Naive thymus-derived CD8-positive, alpha-beta T cell (primary cell): ENCODE measurements at regions not wholly inside any gene's neighbourhood (a gene's known extent, or its start where the extent isn't known, plus 50 kb on each side); places are given as distances from the start of the nearest gene placed in this dataset.
A peak's percentile ranks its signal among the peaks of the same experiment; 100 is the strongest.

Source experiments
- ATAC-seq, 2 donors: fragments of 150-1000 bp; cut with Tn5 transposase in 1 of 2; sonication (Bioruptor Pico), chemical (Tn5 transposase) in 1 of 2; 1 replicate in 1 of 2; 2 replicates in 1 of 2; pipeline ENCODE4 v1.10.0; 2021; ENCODE audit warnings: mild to moderate bottlenecking in 2 of 2, moderate library complexity in 2 of 2
- POLR2A ChIA-PET: fragments of 350-600 bp; sonication (Branson Sonifier 250); formaldehyde crosslinking; loops from one replicate; lab custom pipeline; 2021; ENCODE audit warnings: antibody characterized with exemption; lab: Charles Lee
- DNase-seq, 10 donors: peaks; one replicate each; pipeline versions ENCODE4 v3.0.0 to v3.0.0-alpha.2; 2020 to 2022
- H3K27ac Mint-ChIP-seq, 10 donors: one replicate each; pipeline ENCODE4 v1.8.0; 2020 to 2022; ENCODE audit warnings: mild to moderate bottlenecking in 10 of 10, mixed read lengths in 10 of 10, moderate library complexity in 4 of 10, inconsistent platforms in 1 of 10
- H3K27me3 Mint-ChIP-seq, 5 donors: one replicate each; pipeline ENCODE4 v1.8.0; 2021 to 2022; ENCODE audit warnings: mixed read lengths in 5 of 5
- H3K36me3 Mint-ChIP-seq, 3 donors: one replicate each; pipeline ENCODE4 v1.8.0; 2020 to 2022; ENCODE audit warnings: mixed read lengths in 3 of 3, mild to moderate bottlenecking in 2 of 3, inconsistent platforms in 1 of 3
- H3K4me1 Mint-ChIP-seq, 4 donors: one replicate each; pipeline ENCODE4 v1.8.0; 2021 to 2022; ENCODE audit warnings: mixed read lengths in 4 of 4
- H3K4me3 Mint-ChIP-seq, 10 donors: one replicate each; pipeline ENCODE4 v1.8.0; 2020 to 2022; ENCODE audit warnings: mild to moderate bottlenecking in 10 of 10, mixed read lengths in 10 of 10, moderate library complexity in 6 of 10, inconsistent platforms in 1 of 10
- H3K9me3 Mint-ChIP-seq, 9 donors: one replicate each; pipeline ENCODE4 v1.8.0; 2020 to 2022; ENCODE audit warnings: mixed read lengths in 9 of 9, mild to moderate bottlenecking in 3 of 9, inconsistent platforms in 1 of 9, moderate library complexity in 1 of 9

DNA sequence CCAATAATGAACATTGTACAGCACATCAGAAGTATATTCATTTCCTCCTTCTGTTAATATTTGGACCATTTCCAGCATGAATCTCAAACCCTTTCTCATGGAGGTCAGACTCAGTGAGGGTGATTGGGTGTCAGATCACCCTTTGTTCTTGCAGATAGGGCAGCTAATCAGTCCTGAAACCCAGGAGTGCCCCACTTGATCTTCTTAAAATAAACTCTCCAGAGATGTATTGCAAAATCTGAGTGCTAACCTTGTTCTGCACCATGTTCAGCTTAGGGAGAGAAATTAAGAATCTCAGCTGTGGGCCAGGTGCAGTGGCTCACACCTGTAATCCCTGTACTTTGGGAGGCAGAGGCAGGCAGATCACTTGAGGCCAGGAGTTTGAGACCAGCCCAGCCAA, 869.4 kb downstream of the TYW1 start:
- DNase-seq (no peak), ATAC-seq (no peak)
- no peaks in the 10 kb centered on the region for H3K27me3 Mint-ChIP-seq
- H3K27ac Mint-ChIP-seq, result no peak overlapping the region
- H3K36me3 Mint-ChIP-seq, result peaks cover 0 to 23% (median 0%) of the 10 kb centered on the region in 3 donors
- H3K9me3 Mint-ChIP-seq, result peaks cover 0 to 48% (median 39%) of the 10 kb centered on the region in 9 donors
- H3K4me3 Mint-ChIP-seq, result no peak overlapping the region
- no peaks in the 10 kb centered on the region for H3K4me1 Mint-ChIP-seq
- POLR2A ChIA-PET, result no interaction called here

DNA sequence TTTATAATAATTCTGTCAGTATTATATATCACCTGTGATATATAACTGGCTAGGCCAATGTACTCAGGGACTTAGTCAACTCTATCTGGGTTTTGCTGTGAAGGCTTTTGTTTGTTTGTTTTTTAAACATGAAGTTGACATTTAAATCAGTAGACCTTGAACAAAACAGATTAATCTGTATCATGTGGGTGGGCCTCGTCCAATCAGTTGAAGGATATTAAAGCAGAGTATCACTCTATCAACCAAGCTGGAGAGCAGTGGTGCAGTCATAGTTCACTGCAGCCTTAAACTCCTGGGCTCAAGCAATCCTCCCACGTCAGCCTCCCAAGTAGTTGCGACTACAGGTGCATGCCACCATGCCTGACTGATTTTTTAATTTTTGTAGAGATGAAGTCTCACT, 870.2 kb downstream of the TYW1 start:
- H3K4me3 Mint-ChIP-seq, result no peak overlapping the region
- H3K4me1 Mint-ChIP-seq, result no peaks in the 10 kb centered on the region
- DNase-seq (no peak), ATAC-seq (no peak)
- no peak overlapping the region for H3K27ac Mint-ChIP-seq
- no peaks in the 10 kb centered on the region for H3K27me3 Mint-ChIP-seq
- H3K9me3 Mint-ChIP-seq, result peaks cover 0 to 47% (median 33%) of the 10 kb centered on the region in 9 donors
- POLR2A ChIA-PET, result no interaction called here
- H3K36me3 Mint-ChIP-seq, result peaks cover 0 to 17% (median 0%) of the 10 kb centered on the region in 3 donors

DNA sequence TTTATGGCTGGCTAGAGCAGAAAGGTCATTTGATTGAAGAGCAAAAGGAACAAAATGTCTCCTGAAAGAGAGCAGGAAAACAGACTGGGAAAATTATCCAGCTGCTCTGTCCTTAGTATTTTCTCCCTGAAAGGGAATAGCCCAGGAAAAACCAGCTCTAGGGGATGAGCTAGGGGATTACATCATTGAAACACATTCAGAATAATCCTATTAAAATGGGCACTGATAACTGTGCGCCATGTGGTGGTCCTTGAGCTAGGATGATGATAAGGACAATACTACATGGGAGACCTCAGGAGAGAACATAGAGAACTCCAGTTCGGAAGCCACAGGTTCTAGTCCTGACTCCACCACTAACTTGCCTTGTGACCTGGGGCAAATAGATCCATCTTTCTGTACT, 873.8 kb downstream of the TYW1 start:
- ATAC-seq (no peak), DNase-seq (no peak)
- Mint-ChIP-seq H3K27me3 (no peaks in the 10 kb centered on the region), H3K9me3 (peaks cover 0 to 35% (median 17%) of the 10 kb centered on the region in 9 donors), H3K4me1 (no peaks in the 10 kb centered on the region), H3K27ac (no peak overlapping the region), H3K4me3 (no peak overlapping the region), H3K36me3 (peaks cover 0 to 10% (median 0%) of the 10 kb centered on the region in 3 donors)
- POLR2A ChIA-PET, result no interaction called here

DNA sequence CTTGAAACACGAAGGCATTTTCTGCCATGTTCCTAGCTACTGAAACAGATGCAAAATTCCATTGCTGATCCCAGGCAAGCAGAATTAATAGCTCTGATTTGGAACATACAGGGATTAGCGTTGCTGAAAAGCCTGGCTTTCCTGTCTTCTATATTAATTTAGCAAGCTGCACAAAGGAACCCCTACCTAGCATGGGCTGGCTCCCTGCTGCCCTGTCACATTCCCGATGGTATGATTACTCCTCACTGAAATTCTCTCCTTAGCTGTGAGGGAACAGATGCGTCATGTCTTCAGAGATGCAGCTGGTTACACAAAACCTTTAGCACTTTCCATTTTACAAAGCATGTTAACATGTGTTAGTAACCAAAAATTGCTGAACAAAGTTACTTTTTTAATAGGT, 878.9 kb downstream of the TYW1 start:
- Mint-ChIP-seq H3K27ac (no peak overlapping the region), H3K27me3 (peaks cover 0 to 2% (median 0%) of the 10 kb centered on the region in 5 donors), H3K4me3 (no peak overlapping the region), H3K4me1 (no peaks in the 10 kb centered on the region), H3K9me3 (peaks cover 5 to 46% (median 17%) of the 10 kb centered on the region in 9 donors), H3K36me3 (peaks cover 0 to 10% (median 0%) of the 10 kb centered on the region in 3 donors)
- ATAC-seq (no peak), DNase-seq (no peak)
- POLR2A ChIA-PET, result no interaction called here

DNA sequence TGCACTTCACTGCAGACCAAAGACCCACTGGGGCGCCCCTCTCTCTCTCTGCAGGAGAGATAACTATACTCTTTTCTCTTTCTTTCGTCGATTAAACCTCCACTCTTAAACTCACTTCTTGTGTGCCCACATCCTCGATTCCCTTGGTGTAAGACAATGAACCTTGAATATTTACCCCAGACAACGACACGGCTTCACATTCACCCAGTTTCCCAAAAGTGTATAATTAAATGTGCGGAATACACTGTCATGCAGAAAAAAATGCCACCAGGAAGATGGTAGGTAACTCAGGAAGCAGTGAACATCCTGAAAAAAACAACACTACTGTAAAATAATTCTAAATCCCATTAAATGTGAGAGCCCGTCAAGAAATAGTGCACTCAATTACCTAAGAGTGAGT, 882.2 kb downstream of the TYW1 start:
- peaks cover 0 to 6% (median 0%) of the 10 kb centered on the region in 3 donors for H3K36me3 Mint-ChIP-seq
- no peak for DNase-seq
- no peak overlapping the region for H3K27ac Mint-ChIP-seq
- H3K4me3 Mint-ChIP-seq, result no peak overlapping the region
- no peaks in the 10 kb centered on the region for H3K4me1 Mint-ChIP-seq
- ATAC-seq, result no peak
- peaks cover 2 to 41% (median 19%) of the 10 kb centered on the region in 9 donors for H3K9me3 Mint-ChIP-seq
- POLR2A ChIA-PET, result no interaction called here
- H3K27me3 Mint-ChIP-seq, result peaks cover 0 to 2% (median 0%) of the 10 kb centered on the region in 5 donors

DNA sequence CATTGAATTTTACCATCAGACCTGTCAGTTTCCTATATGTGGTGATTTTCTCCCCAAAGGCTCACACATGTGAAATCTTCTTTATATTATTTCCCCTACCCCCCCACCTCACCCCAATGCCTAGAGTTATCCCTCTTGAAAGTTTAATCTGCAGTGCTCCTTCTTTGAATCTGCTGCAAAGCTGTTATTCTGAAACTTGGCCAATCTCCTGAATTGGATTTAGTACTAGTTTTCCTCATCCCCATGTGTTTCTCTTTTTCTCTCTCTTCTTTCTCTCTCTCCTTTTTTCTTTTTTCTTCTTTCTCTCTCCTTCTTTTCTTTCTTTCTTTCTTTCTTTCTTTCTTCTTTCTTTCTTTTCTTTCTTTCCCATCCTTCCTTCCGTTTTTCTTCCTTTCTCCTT, 886.2 kb downstream of the TYW1 start:
- Mint-ChIP-seq H3K27ac (no peak overlapping the region), H3K9me3 (peaks cover 11 to 46% (median 32%) of the 10 kb centered on the region in 9 donors), H3K27me3 (peaks cover 0 to 2% (median 0%) of the 10 kb centered on the region in 5 donors), H3K4me1 (no peaks in the 10 kb centered on the region), H3K36me3 (peaks cover 0 to 13% (median 0%) of the 10 kb centered on the region in 3 donors), H3K4me3 (no peak overlapping the region)
- no peak for ATAC-seq
- POLR2A ChIA-PET, result interaction anchor here (0.6 kb wide), 1 partner anchor 122 kb away, joined by 6 read pairs; no protein-coding TSS in a partner anchor
- DNase-seq, result no peak

DNA sequence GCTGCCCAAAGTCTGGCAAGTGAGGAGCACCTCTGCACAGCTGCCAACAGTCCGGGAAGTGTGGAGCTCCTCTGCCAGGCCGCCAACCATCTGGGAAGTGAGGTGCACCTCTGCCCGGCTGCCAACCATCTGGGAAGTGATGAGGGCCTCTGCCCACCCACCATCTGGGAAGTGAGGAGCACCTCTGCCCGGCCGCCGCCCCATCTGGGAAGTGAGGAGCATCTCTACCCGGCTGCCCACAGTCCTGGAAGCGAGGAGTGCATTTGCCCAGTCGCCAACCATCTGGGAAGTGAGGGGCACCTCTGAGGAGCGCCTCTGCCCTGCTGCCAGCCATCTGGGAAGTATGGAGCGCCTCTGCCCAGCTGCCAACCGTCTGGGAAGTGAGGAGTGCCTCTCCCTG, 893.7 kb downstream of the TYW1 start:
- H3K4me1 Mint-ChIP-seq, result no peaks in the 10 kb centered on the region
- POLR2A ChIA-PET, result no interaction called here
- DNase-seq (no peak), ATAC-seq (no peak)
- no peaks in the 10 kb centered on the region for H3K27me3 Mint-ChIP-seq
- H3K27ac Mint-ChIP-seq, result no peak overlapping the region
- H3K36me3 Mint-ChIP-seq, result peaks cover 0 to 6% (median 0%) of the 10 kb centered on the region in 3 donors
- peaks cover 9 to 57% (median 20%) of the 10 kb centered on the region in 9 donors for H3K9me3 Mint-ChIP-seq
- no peak overlapping the region for H3K4me3 Mint-ChIP-seq

DNA sequence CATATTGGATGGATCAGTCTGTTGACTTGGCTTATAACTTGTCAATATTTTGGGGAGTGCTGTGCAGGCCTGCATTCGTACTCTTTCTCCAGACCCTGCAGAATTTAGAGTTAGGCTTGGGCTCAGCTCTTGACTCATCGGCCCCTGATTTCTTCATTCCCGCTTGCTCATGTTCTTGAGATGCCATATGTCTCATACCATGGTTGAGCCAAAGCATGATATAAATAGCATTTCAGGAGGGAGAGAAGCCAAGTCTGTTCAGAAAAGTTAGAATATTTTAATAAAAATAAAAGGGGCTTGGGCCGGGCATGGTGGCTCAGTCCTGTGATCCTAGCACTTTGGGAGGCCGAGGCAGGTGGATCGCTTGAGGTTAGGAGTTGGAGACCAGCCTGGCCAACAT, 898.1 kb downstream of the TYW1 start:
- Mint-ChIP-seq H3K27me3 (peaks cover 0 to 9% (median 1%) of the 10 kb centered on the region in 5 donors), H3K36me3 (peaks cover 0 to 13% (median 0%) of the 10 kb centered on the region in 3 donors), H3K27ac (peak overlapping the region in 1 of 10 donors; percentile 4), H3K4me1 (no peaks in the 10 kb centered on the region), H3K9me3 (peaks cover 7 to 47% (median 20%) of the 10 kb centered on the region in 9 donors), H3K4me3 (no peak overlapping the region)
- ATAC-seq, result no peak
- POLR2A ChIA-PET, result no interaction called here
- DNase-seq, result no peak

DNA sequence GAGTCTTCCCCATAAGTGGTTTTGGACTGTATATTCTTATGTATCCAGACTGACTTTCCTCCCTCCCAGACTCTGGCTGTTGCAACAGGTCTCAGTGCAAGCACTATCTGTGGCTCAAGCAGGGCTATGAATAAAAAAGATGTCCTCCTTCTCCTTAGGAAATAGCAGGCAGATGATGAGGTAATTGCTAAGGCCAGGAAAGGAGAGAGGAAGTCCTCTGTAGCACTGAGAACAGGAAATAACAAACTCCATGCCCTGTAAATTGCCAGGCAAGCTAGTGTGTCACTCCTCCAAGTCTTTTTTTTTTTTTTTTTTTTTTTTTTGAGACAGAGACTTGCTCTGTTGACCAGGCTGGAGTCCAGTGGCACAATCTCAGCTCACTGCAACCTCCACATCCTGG, 900.1 kb downstream of the TYW1 start:
- H3K27ac Mint-ChIP-seq, result no peak overlapping the region
- POLR2A ChIA-PET, result no interaction called here
- DNase-seq (no peak), ATAC-seq (no peak)
- H3K4me3 Mint-ChIP-seq, result no peak overlapping the region
- H3K36me3 Mint-ChIP-seq, result peaks cover 0 to 13% (median 0%) of the 10 kb centered on the region in 3 donors
- H3K4me1 Mint-ChIP-seq, result peaks cover 0 to 1% (median 0%) of the 10 kb centered on the region in 4 donors
- H3K27me3 Mint-ChIP-seq, result peaks cover 0 to 9% (median 1%) of the 10 kb centered on the region in 5 donors
- peaks cover 3 to 39% (median 20%) of the 10 kb centered on the region in 9 donors for H3K9me3 Mint-ChIP-seq

DNA sequence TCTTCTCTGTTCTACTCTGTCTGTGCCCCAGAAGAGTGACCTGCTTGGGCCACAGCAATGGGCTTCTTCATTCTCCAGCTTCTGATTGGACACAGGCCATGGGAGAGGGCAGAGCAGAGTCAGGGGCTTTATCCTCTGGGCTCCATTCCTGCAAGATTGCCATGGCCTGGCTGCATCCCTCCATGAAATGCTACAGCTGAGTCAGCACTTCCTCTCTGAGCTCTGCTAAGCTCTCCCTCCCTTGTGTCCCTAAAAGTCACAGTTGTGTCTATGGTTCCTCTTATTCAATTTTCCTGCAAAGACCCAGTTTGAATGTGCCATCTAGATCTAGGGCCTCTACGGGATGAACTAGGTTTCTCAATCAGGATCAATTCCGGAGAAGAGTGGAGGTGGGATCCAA, 903.8 kb downstream of the TYW1 start:
- Mint-ChIP-seq H3K27me3 (peaks cover 0 to 9% (median 1%) of the 10 kb centered on the region in 5 donors), H3K9me3 (peaks cover 3 to 49% (median 27%) of the 10 kb centered on the region in 9 donors), H3K27ac (no peak overlapping the region), H3K4me3 (no peak overlapping the region), H3K4me1 (peaks cover 0 to 1% (median 0%) of the 10 kb centered on the region in 4 donors), H3K36me3 (peaks cover 0 to 13% (median 0%) of the 10 kb centered on the region in 3 donors)
- no peak for DNase-seq
- POLR2A ChIA-PET, result no interaction called here
- no peak for ATAC-seq

DNA sequence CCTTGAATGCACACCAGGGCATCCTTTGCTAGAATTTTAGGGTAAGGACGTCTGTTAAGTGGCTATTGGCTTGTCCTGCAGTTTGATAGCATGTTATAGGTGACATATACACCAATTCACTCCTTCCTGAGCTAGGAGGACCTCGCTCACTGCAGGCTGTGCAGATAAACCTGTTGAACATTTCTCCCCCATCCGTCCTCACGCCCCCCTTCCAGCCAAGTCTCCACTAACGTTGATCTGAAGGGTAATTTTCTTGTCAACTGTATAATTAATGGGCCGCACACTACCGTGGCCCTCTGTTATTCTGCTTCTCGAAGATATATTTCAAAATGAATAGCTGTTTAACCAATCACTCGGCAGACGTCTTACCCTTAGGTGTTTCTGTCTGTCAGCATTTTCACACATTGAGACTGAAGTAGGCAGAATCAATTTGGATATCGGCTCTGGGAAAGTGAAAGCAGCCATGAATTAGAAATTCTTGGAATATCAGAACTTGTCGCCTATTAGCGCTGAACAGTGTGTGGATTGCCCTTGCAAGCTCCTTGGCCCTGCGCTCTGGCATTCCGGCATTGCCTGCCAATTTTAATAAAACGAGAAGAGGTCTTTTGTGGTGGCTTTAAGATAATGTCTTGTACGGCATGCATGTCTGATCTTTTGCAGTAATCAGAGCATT, 905.3 kb downstream of the TYW1 start:
- DNase-seq (no peak), ATAC-seq (no peak)
- POLR2A ChIA-PET, result no interaction called here
- H3K4me1 Mint-ChIP-seq, result peaks cover 0 to 1% (median 0%) of the 10 kb centered on the region in 4 donors
- H3K9me3 Mint-ChIP-seq, result peaks cover 0 to 41% (median 25%) of the 10 kb centered on the region in 9 donors
- H3K4me3 Mint-ChIP-seq, result no peak overlapping the region
- peaks cover 0 to 13% (median 0%) of the 10 kb centered on the region in 3 donors for H3K36me3 Mint-ChIP-seq
- no peak overlapping the region for H3K27ac Mint-ChIP-seq
- H3K27me3 Mint-ChIP-seq, result peaks cover 0 to 7% (median 1%) of the 10 kb centered on the region in 5 donors

DNA sequence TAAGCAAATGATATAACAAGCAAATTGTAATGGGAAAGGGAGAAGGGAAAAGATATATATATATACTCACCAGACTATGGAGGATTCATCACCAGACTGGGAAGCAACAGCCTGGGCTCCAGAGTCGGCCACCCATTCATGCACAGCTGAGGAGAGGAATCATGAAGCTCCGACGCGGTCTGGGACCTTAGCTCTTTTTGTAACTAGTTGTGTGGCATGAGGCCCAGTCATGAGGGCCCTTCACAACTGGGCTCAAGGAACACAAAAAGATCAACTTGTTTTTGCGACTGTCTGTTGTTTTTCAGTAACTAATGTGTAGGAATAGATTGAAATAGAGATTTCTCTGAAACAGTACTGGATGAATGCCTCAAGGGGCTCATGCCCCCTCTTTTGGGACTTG, 911.2 kb downstream of the TYW1 start:
- H3K9me3 Mint-ChIP-seq, result peaks cover 0 to 40% (median 20%) of the 10 kb centered on the region in 9 donors
- H3K27ac Mint-ChIP-seq, result no peak overlapping the region
- H3K36me3 Mint-ChIP-seq, result peaks cover 0 to 4% (median 0%) of the 10 kb centered on the region in 3 donors
- no peaks in the 10 kb centered on the region for H3K27me3 Mint-ChIP-seq
- ATAC-seq (no peak), DNase-seq (no peak)
- H3K4me3 Mint-ChIP-seq, result no peak overlapping the region
- POLR2A ChIA-PET, result no interaction called here
- no peaks in the 10 kb centered on the region for H3K4me1 Mint-ChIP-seq

DNA sequence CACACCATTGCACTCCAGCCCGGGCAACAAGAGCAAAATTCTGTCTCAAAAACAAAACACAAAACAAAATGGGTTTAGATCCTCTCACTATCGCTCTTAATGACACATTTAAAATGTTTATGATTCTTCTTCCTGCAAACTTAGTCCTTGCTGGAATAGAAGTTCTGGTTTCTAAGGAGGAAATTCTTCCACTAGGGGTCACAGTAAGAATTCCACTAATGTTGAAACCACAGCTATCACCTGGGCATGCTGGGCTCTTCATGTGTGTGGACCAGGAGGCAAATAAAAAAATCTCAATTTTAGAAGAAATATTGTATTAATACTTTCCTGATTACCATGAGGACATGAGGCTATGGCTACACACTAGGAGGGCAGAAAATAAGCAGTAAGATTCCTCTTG, 915.8 kb downstream of the TYW1 start:
- POLR2A ChIA-PET, result no interaction called here
- H3K36me3 Mint-ChIP-seq, result peaks cover 0 to 23% (median 0%) of the 10 kb centered on the region in 3 donors
- H3K9me3 Mint-ChIP-seq, result peaks cover 12 to 38% (median 30%) of the 10 kb centered on the region in 9 donors
- no peak overlapping the region for H3K4me3 Mint-ChIP-seq
- H3K4me1 Mint-ChIP-seq, result no peaks in the 10 kb centered on the region
- DNase-seq (no peak), ATAC-seq (no peak)
- no peaks in the 10 kb centered on the region for H3K27me3 Mint-ChIP-seq
- H3K27ac Mint-ChIP-seq, result no peak overlapping the region
